SK-N-SH treated with all-trans-retinoic acid at 6 μM for 48 hours (cell line): ENCODE measurements at regions not wholly inside any gene's neighbourhood (a gene's known extent, or its start where the extent isn't known, plus 50 kb on each side); places are given as distances from the start of the nearest gene placed in this dataset.

ENCODE experiments used
- GLIS3 ChIP-seq: fragments of 250-450 bp; sonication (Bioruptor Pico); IDR thresholded peaks from 2 replicates; pipeline ENCODE4 v1.5.0; 2020; ENCODE audit warnings: mild to moderate bottlenecking, moderate library complexity
- ISL1 ChIP-seq: fragments of 250-450 bp; sonication (Bioruptor Pico); IDR thresholded peaks from 2 replicates; pipeline ENCODE4 v2.1.2; 2022; ENCODE audit warnings: mild to moderate bottlenecking, moderate library complexity
- PPARA ChIP-seq: fragments of 250-450 bp; sonication (Bioruptor Pico); IDR thresholded peaks from 2 replicates; pipeline ENCODE4 v1.5.0; 2020; ENCODE audit warnings: mild to moderate bottlenecking, borderline replicate concordance
- RARB ChIP-seq: fragments of 250-450 bp; sonication (Bioruptor Pico); IDR thresholded peaks from 2 replicates; pipeline ENCODE4 v1.8.0; 2021; ENCODE audit warnings: mild to moderate bottlenecking, moderate library complexity
- SNAI2 ChIP-seq: fragments of 250-450 bp; sonication (Bioruptor Pico); IDR thresholded peaks from 2 replicates; pipeline ENCODE4 v1.5.0; 2020; ENCODE audit warnings: mild to moderate bottlenecking, moderate library complexity
- TOX ChIP-seq: fragments of 250-450 bp; sonication (Bioruptor Pico); IDR thresholded peaks from 2 replicates; pipeline ENCODE4 v1.8.0; 2021; ENCODE audit warnings: mild to moderate bottlenecking, moderate library complexity, borderline replicate concordance
- ZFP3 ChIP-seq: fragments of 250-450 bp; sonication (Bioruptor Pico); IDR thresholded peaks from 2 replicates; pipeline ENCODE4 v1.5.0; 2020; ENCODE audit warnings: mild to moderate bottlenecking, moderate library complexity
- TF ChIP-seq, protein P1 (sequence below): fragments of 250-450 bp; sonication (Bioruptor Pico); IDR thresholded peaks from 2 replicates; pipeline ENCODE4 v1.8.0; 2020; ENCODE audit warnings: mild to moderate bottlenecking, moderate library complexity, borderline replicate concordance
- TF ChIP-seq, protein P2 (sequence below): fragments of 250-450 bp; sonication (Bioruptor Pico); IDR thresholded peaks from 2 replicates; pipeline ENCODE4 v1.5.1; 2021; ENCODE audit warnings: mild to moderate bottlenecking, moderate library complexity
- TF ChIP-seq, protein P3 (sequence below): fragments of 250-450 bp; sonication (Bioruptor Pico); IDR thresholded peaks from 2 replicates; pipeline ENCODE4 v1.8.0; 2021; ENCODE audit warnings: low read depth, mild to moderate bottlenecking, moderate library complexity, borderline replicate concordance

DNA sequence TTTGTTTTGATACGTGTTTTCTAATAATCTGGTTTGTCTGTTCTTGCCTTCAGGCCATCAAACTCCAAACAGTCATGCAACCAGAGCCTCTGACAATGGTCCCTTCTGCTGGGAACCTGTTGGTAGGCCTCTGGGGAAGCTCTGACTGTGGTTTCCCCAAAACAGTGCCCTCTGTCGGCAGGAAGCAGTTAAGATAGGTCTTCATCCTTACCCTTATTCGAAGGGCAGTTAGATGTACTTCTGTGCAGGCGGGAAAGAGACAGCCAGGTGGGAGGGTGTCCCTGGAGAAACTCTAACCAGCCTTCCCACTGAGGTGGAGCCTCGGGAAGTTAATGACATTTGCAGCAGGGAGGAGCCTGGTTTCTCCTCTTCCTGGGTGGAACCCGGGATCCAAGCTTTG, 81.6 kb upstream of the CHMP2B start:
- TF ChIP-seq GLIS3 (CRISPR knock-in tag) (no peak), TOX (CRISPR knock-in tag) (no peak), SNAI2 (no peak), RARB (CRISPR knock-in tag) (no peak), PPARA (CRISPR knock-in tag) (no peak), ISL1 (CRISPR knock-in tag) (no peak), ZFP3 (no peak)
- TF ChIP-seq, protein P1, sequence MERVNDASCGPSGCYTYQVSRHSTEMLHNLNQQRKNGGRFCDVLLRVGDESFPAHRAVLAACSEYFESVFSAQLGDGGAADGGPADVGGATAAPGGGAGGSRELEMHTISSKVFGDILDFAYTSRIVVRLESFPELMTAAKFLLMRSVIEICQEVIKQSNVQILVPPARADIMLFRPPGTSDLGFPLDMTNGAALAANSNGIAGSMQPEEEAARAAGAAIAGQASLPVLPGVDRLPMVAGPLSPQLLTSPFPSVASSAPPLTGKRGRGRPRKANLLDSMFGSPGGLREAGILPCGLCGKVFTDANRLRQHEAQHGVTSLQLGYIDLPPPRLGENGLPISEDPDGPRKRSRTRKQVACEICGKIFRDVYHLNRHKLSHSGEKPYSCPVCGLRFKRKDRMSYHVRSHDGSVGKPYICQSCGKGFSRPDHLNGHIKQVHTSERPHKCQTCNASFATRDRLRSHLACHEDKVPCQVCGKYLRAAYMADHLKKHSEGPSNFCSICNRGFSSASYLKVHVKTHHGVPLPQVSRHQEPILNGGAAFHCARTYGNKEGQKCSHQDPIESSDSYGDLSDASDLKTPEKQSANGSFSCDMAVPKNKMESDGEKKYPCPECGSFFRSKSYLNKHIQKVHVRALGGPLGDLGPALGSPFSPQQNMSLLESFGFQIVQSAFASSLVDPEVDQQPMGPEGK (CRISPR knock-in tag): no peak
- TF ChIP-seq, protein P2, sequence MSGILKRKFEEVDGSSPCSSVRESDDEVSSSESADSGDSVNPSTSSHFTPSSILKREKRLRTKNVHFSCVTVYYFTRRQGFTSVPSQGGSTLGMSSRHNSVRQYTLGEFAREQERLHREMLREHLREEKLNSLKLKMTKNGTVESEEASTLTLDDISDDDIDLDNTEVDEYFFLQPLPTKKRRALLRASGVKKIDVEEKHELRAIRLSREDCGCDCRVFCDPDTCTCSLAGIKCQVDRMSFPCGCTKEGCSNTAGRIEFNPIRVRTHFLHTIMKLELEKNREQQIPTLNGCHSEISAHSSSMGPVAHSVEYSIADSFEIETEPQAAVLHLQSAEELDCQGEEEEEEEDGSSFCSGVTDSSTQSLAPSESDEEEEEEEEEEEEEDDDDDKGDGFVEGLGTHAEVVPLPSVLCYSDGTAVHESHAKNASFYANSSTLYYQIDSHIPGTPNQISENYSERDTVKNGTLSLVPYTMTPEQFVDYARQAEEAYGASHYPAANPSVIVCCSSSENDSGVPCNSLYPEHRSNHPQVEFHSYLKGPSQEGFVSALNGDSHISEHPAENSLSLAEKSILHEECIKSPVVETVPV: no peak
- TF ChIP-seq, protein P3, sequence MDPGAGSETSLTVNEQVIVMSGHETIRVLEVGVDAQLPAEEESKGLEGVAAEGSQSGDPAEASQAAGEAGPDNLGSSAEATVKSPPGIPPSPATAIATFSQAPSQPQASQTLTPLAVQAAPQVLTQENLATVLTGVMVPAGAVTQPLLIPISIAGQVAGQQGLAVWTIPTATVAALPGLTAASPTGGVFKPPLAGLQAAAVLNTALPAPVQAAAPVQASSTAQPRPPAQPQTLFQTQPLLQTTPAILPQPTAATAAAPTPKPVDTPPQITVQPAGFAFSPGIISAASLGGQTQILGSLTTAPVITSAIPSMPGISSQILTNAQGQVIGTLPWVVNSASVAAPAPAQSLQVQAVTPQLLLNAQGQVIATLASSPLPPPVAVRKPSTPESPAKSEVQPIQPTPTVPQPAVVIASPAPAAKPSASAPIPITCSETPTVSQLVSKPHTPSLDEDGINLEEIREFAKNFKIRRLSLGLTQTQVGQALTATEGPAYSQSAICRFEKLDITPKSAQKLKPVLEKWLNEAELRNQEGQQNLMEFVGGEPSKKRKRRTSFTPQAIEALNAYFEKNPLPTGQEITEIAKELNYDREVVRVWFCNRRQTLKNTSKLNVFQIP (CRISPR knock-in tag): no peak
